ENCODE measurements at regions not wholly inside any gene's neighbourhood (a gene's known extent, or its start where the extent isn't known, plus 50 kb on each side); places are given as distances from the start of the nearest gene placed in this dataset.

GRCh38 chr3:194769020-194769643, 83.4 kb downstream of the FAM43A start:
- Histone ChIP-seq H3K36me3 (ENCODE audit: control insufficient read depth, insufficient read depth, low read length) (no peaks in the 10 kb centered on the region), H3K9ac (ENCODE audit: low read depth, low read length) (no peak overlapping the region), H3K4me3 (ENCODE audit: low read depth, low read length) (peak overlapping the region; percentile 65), H3K4me1 (ENCODE audit: control insufficient read depth, insufficient read depth, low read length) (peaks cover 7% of the 10 kb centered on the region; the same call in 1 of the 2 replicates), H3K27ac (ENCODE audit: low read depth, low read length) (no peak overlapping the region), H3K9me3 (ENCODE audit: control insufficient read depth, insufficient read depth, low read length) (no peaks in the 10 kb centered on the region), H3K27me3 (ENCODE audit: control insufficient read depth, insufficient read depth, low read length) (peaks cover 14% of the 10 kb centered on the region)

DNA sequence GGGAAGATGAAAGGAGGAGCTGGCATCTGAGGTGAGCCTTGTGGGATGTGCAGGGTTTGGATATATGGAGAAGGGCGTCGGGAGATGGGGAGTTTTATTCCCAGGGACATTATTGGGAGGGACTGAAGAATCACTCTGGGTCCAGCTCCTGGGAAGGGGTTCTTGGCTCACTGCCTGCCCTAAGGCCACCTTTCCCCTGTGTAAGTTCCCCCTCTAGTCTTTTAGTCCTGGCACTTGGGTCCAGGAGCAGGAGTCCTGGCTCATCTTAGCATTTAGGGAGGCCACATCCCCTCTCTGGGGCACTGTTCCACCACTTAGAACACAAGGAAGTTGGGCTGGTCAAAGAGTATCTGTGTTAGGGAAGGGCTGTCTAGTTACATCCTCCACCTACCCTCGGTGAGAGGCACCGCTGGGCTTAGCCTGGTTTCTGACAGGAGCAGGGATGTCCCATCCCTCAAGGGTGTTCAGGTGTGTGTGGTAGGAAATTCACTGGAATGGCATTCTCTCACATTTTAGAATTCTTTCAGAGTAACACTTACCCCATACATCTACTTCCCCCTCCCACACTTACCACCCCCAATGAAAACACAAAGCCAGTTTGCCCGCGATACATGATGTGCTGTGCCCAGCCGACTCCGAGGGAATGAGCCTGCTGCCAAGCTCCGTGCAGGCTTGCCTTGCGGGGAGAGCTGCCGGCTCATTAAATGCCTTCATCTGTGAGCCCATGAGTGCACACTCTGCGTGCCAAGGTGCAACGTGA, 86.7 kb downstream of the FAM43A start:
- Histone ChIP-seq H3K4me1 (ENCODE audit: control insufficient read depth, insufficient read depth, low read length) (peaks cover 7% of the 10 kb centered on the region; the same call in 1 of the 2 replicates), H3K27me3 (ENCODE audit: control insufficient read depth, insufficient read depth, low read length) (peaks cover 8% of the 10 kb centered on the region; the same call in 1 of the 2 replicates), H3K36me3 (ENCODE audit: control insufficient read depth, insufficient read depth, low read length) (no peaks in the 10 kb centered on the region), H3K4me3 (ENCODE audit: low read depth, low read length) (no peak overlapping the region), H3K27ac (ENCODE audit: low read depth, low read length) (no peak overlapping the region), H3K9ac (ENCODE audit: low read depth, low read length) (no peak overlapping the region), H3K9me3 (ENCODE audit: control insufficient read depth, insufficient read depth, low read length) (no peaks in the 10 kb centered on the region)

GRCh38 chr3:194773216-194773615, 87.5 kb downstream of the FAM43A start:
- Histone ChIP-seq H3K4me3 (ENCODE audit: low read depth, low read length) (no peak overlapping the region), H3K9me3 (ENCODE audit: control insufficient read depth, insufficient read depth, low read length) (no peaks in the 10 kb centered on the region), H3K27me3 (ENCODE audit: control insufficient read depth, insufficient read depth, low read length) (peaks cover 4% of the 10 kb centered on the region; the same call in 1 of the 2 replicates), H3K9ac (ENCODE audit: low read depth, low read length) (no peak overlapping the region), H3K36me3 (ENCODE audit: control insufficient read depth, insufficient read depth, low read length) (no peaks in the 10 kb centered on the region), H3K27ac (ENCODE audit: low read depth, low read length) (no peak overlapping the region), H3K4me1 (ENCODE audit: control insufficient read depth, insufficient read depth, low read length) (peaks cover 7% of the 10 kb centered on the region; the same call in 1 of the 2 replicates)

- peaks cover 4% of the 10 kb centered on the region; the same call in 1 of the 2 replicates for H3K4me1 ChIP-seq (ENCODE audit: control insufficient read depth, insufficient read depth, low read length)
- H3K9me3 ChIP-seq (ENCODE audit: control insufficient read depth, insufficient read depth, low read length) = no peaks in the 10 kb centered on the region
- H3K9ac ChIP-seq (ENCODE audit: low read depth, low read length) = no peak overlapping the region
- H3K36me3 ChIP-seq (ENCODE audit: control insufficient read depth, insufficient read depth, low read length) = no peaks in the 10 kb centered on the region
- no peak overlapping the region for H3K4me3 ChIP-seq (ENCODE audit: low read depth, low read length)
- H3K27ac ChIP-seq (ENCODE audit: low read depth, low read length) = no peak overlapping the region
- peaks cover 4% of the 10 kb centered on the region; the same call in 1 of the 2 replicates for H3K27me3 ChIP-seq (ENCODE audit: control insufficient read depth, insufficient read depth, low read length)
Measured at GRCh38 chr3:194773771-194774455, 88.2 kb downstream of the FAM43A start.

GRCh38 chr3:194775266-194775665, 89.6 kb downstream of the FAM43A start:
- Histone ChIP-seq H3K9me3 (ENCODE audit: control insufficient read depth, insufficient read depth, low read length) (no peaks in the 10 kb centered on the region), H3K9ac (ENCODE audit: low read depth, low read length) (no peak overlapping the region), H3K27me3 (ENCODE audit: control insufficient read depth, insufficient read depth, low read length) (no peaks in the 10 kb centered on the region; the same call in 1 of the 2 replicates), H3K4me1 (ENCODE audit: control insufficient read depth, insufficient read depth, low read length) (no peaks in the 10 kb centered on the region), H3K27ac (ENCODE audit: low read depth, low read length) (no peak overlapping the region), H3K4me3 (ENCODE audit: low read depth, low read length) (no peak overlapping the region), H3K36me3 (ENCODE audit: control insufficient read depth, insufficient read depth, low read length) (no peaks in the 10 kb centered on the region)

GRCh38 chr3:194775731-194776130, 90.0 kb downstream of the FAM43A start:
- Histone ChIP-seq H3K27me3 (ENCODE audit: control insufficient read depth, insufficient read depth, low read length) (no peaks in the 10 kb centered on the region; the same call in 1 of the 2 replicates), H3K4me3 (ENCODE audit: low read depth, low read length) (no peak overlapping the region), H3K36me3 (ENCODE audit: control insufficient read depth, insufficient read depth, low read length) (no peaks in the 10 kb centered on the region), H3K4me1 (ENCODE audit: control insufficient read depth, insufficient read depth, low read length) (no peaks in the 10 kb centered on the region), H3K9me3 (ENCODE audit: control insufficient read depth, insufficient read depth, low read length) (no peaks in the 10 kb centered on the region), H3K27ac (ENCODE audit: low read depth, low read length) (no peak overlapping the region), H3K9ac (ENCODE audit: low read depth, low read length) (no peak overlapping the region)

DNA sequence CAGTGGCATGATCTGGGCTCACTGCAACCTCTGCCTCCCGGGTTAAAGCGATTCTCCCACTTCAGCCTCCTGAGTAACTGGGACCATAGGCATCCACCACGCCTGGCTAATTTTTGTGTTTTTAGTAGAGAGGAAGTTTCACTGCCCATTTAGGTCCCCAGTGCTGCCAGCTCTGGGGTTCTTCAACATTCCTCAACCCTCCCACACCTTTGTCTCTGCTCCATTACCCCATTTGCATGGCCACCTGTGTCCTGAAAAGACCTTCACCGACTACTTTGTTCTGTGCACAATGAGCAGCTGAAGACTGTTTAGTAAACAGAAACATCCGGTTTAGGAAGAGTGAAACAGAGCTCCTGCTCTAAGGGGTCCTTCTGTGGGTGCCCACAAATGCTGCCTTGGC, 92.0 kb downstream of the FAM43A start:
- no peaks in the 10 kb centered on the region for H3K9me3 ChIP-seq (ENCODE audit: control insufficient read depth, insufficient read depth, low read length)
- no peak overlapping the region for H3K4me3 ChIP-seq (ENCODE audit: low read depth, low read length)
- H3K4me1 ChIP-seq (ENCODE audit: control insufficient read depth, insufficient read depth, low read length) = no peaks in the 10 kb centered on the region
- no peak overlapping the region for H3K9ac ChIP-seq (ENCODE audit: low read depth, low read length)
- H3K27me3 ChIP-seq (ENCODE audit: control insufficient read depth, insufficient read depth, low read length) = no peaks in the 10 kb centered on the region
- no peak overlapping the region for H3K27ac ChIP-seq (ENCODE audit: low read depth, low read length)
- no peaks in the 10 kb centered on the region for H3K36me3 ChIP-seq (ENCODE audit: control insufficient read depth, insufficient read depth, low read length)

DNA sequence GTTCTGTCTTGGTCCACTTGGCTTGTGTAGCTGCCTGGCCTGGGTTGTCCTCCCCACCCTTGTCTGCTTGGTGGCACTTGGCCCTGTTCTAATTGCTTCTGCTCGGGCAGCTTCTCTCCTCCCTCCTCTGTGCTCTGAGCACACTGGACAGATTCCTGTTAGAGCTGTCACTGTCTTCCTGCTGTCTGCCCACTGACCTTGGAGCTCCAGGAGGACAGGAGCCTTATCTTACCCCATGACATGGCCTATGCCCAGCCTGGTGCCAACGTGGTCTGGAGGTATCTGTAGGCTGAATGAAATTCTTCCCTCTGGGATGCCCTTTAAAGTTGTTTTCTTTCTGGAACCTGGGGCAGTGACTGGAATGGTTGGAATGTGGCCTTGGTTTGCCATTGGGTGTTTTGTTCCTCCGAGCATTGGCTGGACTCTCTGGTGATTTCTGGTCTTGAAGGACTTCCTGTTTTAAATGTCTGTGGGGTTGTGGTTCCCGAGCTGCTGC, 94.1 kb downstream of the FAM43A start:
- no peaks in the 10 kb centered on the region for H3K27me3 ChIP-seq (ENCODE audit: control insufficient read depth, insufficient read depth, low read length)
- H3K4me3 ChIP-seq (ENCODE audit: low read depth, low read length) = no peak overlapping the region
- no peak overlapping the region for H3K27ac ChIP-seq (ENCODE audit: low read depth, low read length)
- no peaks in the 10 kb centered on the region for H3K4me1 ChIP-seq (ENCODE audit: control insufficient read depth, insufficient read depth, low read length)
- no peaks in the 10 kb centered on the region for H3K9me3 ChIP-seq (ENCODE audit: control insufficient read depth, insufficient read depth, low read length)
- no peaks in the 10 kb centered on the region for H3K36me3 ChIP-seq (ENCODE audit: control insufficient read depth, insufficient read depth, low read length)
- H3K9ac ChIP-seq (ENCODE audit: low read depth, low read length) = no peak overlapping the region

DNA sequence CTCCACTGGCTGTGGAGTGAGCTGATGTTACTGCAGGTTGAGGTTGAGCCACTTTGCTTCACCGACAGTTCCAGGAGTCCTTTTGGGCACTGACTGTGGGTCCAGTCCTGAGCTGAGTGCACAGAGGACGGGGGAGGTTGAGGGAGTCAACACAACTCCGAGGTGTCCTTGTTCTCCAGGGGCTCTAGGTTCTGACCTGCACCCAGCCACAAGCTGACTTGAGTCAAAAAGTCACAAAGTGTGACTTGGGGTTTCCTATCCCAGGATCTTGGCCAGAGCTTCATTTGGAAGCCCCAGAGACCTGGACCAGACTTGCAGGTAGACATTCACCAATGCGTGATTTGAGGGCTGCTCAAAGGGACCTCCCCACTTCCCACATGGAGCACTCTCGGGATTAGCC, 95.0 kb downstream of the FAM43A start:
- H3K9me3 ChIP-seq (ENCODE audit: control insufficient read depth, insufficient read depth, low read length) = no peaks in the 10 kb centered on the region
- no peaks in the 10 kb centered on the region for H3K27me3 ChIP-seq (ENCODE audit: control insufficient read depth, insufficient read depth, low read length)
- H3K4me1 ChIP-seq (ENCODE audit: control insufficient read depth, insufficient read depth, low read length) = no peaks in the 10 kb centered on the region
- H3K9ac ChIP-seq (ENCODE audit: low read depth, low read length) = no peak overlapping the region
- H3K27ac ChIP-seq (ENCODE audit: low read depth, low read length) = no peak overlapping the region
- no peaks in the 10 kb centered on the region for H3K36me3 ChIP-seq (ENCODE audit: control insufficient read depth, insufficient read depth, low read length)
- H3K4me3 ChIP-seq (ENCODE audit: low read depth, low read length) = no peak overlapping the region

DNA sequence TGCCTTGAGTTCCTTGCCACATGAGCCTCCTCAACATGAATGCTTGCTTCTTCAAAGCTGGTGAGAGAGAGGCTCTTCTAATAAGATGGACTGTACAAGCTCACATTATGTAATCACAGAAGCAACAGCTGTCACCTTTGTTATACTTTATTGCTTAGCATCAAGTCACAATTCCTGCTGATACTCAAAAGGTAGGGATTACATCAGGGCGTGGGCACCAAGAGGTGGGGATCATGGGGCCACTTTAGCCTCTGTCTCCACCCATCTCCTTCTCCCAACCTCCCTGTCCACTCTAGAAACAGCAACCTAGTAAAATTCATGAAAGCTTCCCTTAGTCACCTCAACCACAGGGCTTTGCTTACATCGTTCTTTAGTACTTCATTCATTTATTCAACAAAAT, 95.9 kb downstream of the FAM43A start:
- Histone ChIP-seq H3K9ac (ENCODE audit: low read depth, low read length) (no peak overlapping the region), H3K27me3 (ENCODE audit: control insufficient read depth, insufficient read depth, low read length) (no peaks in the 10 kb centered on the region), H3K36me3 (ENCODE audit: control insufficient read depth, insufficient read depth, low read length) (no peaks in the 10 kb centered on the region), H3K4me1 (ENCODE audit: control insufficient read depth, insufficient read depth, low read length) (no peaks in the 10 kb centered on the region), H3K9me3 (ENCODE audit: control insufficient read depth, insufficient read depth, low read length) (no peaks in the 10 kb centered on the region), H3K27ac (ENCODE audit: low read depth, low read length) (no peak overlapping the region), H3K4me3 (ENCODE audit: low read depth, low read length) (no peak overlapping the region)
